MG63 (cell line): ENCODE measurements at regions not wholly inside any gene's neighbourhood (a gene's known extent, or its start where the extent isn't known, plus 50 kb on each side); places are given as distances from the start of the nearest gene placed in this dataset.

Experiments used
- DNase-seq: peaks from one replicate; pipeline ENCODE4 v3.0.0-alpha.2; 2020
- H3K27me3 ChIP-seq: fragments of 250-450 bp; sonication (Bioruptor Pico); 2 replicates; pipeline ENCODE4 v1.5.1; 2020; ENCODE audit warnings: mild to moderate bottlenecking, moderate library complexity
- H3K36me3 ChIP-seq: fragments of 250-450 bp; sonication (Bioruptor Pico); 2 replicates; pipeline ENCODE4 v1.5.1; 2020; ENCODE audit warnings: mild to moderate bottlenecking, moderate library complexity
- H3K4me3 ChIP-seq: fragments of 250-450 bp; sonication (Bioruptor Pico); 2 replicates; pipeline ENCODE4 v1.5.1; 2020; ENCODE audit warnings: mild to moderate bottlenecking, moderate library complexity
- H3K9me3 ChIP-seq: fragments of 250-450 bp; sonication (Bioruptor Pico); 2 replicates; pipeline ENCODE4 v1.5.1; 2020; ENCODE audit warnings: mild to moderate bottlenecking, moderate library complexity

DNA sequence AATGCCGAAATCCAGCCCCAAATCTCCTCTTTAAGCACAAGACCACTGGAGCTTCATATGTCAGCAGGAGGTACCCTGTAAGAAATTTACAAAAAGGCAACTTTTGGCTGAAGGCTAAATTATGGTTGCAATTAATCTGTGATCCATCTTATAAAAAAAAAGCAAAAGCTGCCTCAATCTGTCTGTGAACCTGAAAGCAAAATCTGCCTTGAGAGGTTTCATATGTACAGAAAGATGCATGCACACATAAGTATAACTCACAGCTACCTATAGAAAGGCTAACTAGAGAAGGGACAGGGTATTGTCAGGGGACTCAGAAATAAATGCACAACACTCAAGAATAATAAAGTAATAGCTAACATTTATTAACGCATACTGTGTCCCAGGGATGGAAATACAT, 964.2 kb upstream of the ADGRL2 start:
- Histone ChIP-seq H3K36me3 (no peaks in the 10 kb centered on the region), H3K4me3 (no peak overlapping the region), H3K9me3 (no peaks in the 10 kb centered on the region), H3K27me3 (no peaks in the 10 kb centered on the region)
- no peak for DNase-seq

DNA sequence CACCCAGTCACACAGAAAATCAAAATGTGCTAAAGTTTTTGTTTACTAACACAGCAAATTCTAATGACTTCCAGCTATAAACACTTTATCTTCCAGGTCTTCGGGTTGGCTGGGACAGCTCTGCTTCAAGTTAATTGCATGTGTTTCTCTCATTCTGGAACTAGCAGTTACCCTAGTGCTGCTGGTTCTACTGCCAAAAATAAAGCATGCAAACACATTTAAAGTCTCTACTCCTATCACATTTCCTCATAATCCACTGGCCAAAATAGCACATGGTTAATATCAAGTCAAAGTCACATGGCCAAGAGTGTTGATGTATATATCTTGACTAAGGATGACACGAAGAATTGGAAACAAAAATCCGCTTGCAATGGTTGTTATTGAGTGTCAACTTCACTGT, 973.1 kb upstream of the ADGRL2 start:
- Histone ChIP-seq H3K36me3 (no peaks in the 10 kb centered on the region), H3K9me3 (no peaks in the 10 kb centered on the region), H3K27me3 (no peaks in the 10 kb centered on the region), H3K4me3 (no peak overlapping the region)
- DNase-seq: no peak

DNA sequence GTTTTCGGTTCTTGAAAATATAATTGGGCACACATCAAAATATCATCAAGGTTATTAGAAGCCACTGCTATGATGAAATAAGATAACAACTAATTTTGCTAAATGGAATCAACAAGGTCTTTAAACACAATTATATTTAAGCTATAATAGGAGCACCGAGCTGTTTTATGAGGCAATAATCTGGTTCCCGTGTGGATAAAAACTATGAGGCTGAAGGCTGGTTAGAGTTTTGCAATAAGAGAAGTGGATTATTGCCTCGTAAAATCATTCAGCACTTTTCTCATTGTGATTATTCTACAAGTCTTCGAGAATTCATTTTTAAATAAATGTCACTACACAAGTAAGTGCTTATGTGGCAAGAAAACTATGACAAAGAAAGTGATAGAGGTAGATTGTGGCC, 975.7 kb upstream of the ADGRL2 start:
- H3K4me3 ChIP-seq: no peak overlapping the region
- no peaks in the 10 kb centered on the region for H3K36me3 ChIP-seq
- DNase-seq: no peak
- no peaks in the 10 kb centered on the region for H3K9me3 ChIP-seq
- no peaks in the 10 kb centered on the region for H3K27me3 ChIP-seq

DNA sequence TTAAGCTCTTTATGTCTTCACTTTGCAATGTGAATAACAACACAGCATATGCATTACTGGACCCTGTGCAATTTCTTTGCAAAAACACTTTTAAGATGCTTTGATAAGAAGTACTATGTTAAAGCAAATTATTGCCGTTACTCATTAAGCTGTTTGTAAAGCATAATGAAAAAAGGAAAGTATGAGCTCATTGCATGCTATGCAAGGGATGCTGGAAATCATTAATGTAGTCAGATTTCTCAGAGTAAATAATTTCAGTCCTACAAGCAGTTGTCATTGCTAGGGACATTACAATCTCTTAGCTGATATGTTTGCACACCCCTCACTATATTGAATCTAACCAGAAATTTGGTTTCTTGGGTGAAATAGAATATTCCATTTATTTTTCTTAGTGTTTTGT, 982.5 kb upstream of the ADGRL2 start:
- no peaks in the 10 kb centered on the region for H3K36me3 ChIP-seq
- DNase-seq: no peak
- no peak overlapping the region for H3K4me3 ChIP-seq
- no peaks in the 10 kb centered on the region for H3K27me3 ChIP-seq
- no peaks in the 10 kb centered on the region for H3K9me3 ChIP-seq

DNA sequence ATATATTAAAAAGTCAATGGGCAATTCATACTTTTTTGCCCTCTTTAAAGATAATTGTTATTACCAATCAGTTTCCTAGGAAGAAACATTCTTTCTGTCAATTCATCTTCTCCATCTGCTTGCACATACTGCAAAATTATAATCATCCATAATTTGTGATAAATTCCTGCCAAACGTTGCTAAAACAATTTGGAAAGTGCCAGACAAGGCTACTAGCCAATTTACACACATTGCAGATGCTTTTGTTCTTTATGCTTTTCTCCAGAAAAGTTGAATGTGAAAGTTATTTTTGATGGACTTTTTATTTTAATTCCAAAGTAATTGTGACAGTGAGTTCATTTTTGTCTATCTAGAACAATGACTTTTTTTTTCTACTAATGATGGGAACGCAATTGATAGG, 992.8 kb upstream of the ADGRL2 start:
- Histone ChIP-seq H3K9me3 (no peaks in the 10 kb centered on the region), H3K4me3 (no peak overlapping the region), H3K36me3 (no peaks in the 10 kb centered on the region), H3K27me3 (no peaks in the 10 kb centered on the region)
- DNase-seq: no peak

DNA sequence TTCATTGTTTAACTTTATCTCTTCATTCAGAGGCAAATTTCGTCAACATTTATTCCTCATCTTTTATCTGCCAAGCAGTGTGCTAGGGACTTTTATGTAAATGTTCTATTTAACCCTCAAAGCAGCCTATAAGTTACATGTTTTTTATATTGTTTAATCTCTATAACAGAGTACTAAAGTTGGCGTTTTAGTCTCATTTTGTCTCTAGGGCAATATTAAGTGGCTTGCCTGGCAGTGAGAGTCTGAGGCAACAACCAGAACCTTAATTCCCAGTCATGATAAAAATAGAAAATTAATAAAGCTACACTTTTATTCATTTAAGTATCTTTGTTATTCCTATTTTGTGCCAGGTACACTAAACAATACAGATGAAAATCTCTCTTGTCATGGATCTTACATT, 994.3 kb upstream of the ADGRL2 start:
- Histone ChIP-seq H3K27me3 (no peaks in the 10 kb centered on the region), H3K9me3 (no peaks in the 10 kb centered on the region), H3K36me3 (no peaks in the 10 kb centered on the region), H3K4me3 (no peak overlapping the region)
- DNase-seq: no peak

DNA sequence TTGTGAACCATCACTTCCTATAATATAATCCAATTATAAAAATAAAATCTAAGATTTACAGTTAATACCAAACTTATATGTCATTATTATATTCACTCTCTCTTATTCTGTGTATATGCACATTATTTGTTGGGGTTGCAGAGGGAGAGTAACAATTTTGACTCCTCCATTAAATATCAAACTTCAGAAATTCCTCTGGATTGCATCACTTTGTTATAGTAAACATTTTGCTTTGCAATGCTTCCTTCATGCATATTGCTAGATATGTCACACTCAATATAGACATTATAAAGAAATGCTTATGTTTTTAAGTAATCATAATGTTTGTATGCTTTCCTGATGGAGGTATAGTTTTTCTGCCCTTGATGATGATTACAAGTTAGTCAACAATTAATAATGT, 999.0 kb upstream of the ADGRL2 start:
- Histone ChIP-seq H3K9me3 (no peaks in the 10 kb centered on the region), H3K36me3 (no peaks in the 10 kb centered on the region), H3K27me3 (no peaks in the 10 kb centered on the region), H3K4me3 (no peak overlapping the region)
- no peak for DNase-seq

DNA sequence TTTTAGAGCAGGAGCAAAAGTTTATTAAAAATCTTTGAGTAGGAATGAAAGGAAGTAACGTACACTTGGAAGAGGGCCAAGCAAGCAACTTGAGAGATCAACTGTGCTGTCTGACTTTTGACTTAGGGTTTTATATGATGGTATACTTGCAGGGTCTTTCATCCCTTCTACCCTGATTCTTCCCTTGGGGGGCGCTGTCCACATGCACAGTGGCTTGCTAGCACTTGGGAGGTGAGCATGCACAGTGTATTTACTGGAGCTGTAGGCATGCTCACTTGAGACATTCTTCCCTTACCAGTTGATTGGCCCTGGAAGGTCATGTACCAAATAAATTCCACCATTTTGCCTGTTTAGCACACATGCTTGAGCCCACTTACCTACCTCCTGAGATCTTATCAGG, 1001.3 kb upstream of the ADGRL2 start:
- Histone ChIP-seq H3K36me3 (no peaks in the 10 kb centered on the region), H3K4me3 (no peak overlapping the region), H3K27me3 (no peaks in the 10 kb centered on the region), H3K9me3 (no peaks in the 10 kb centered on the region)
- no peak for DNase-seq

DNA sequence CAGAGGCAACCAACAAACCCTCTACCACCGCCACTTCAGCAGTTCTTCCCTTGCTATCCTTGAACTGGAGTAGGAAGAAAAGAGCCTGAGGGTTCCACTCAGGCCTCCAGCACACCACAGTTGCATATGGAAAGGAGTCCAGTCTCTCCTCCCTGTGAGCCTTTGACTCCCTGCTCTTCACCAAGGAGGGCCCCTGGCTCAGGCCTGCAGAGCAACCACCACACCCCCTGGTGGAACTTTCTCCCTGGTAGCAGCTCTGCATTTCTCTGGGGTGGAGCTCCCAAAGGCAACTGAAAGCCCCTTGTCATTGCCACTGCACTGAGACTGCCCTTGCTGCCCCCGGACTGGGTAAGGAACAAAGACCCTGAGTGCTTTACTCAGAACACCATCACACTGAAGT, 1021.5 kb upstream of the ADGRL2 start:
- Histone ChIP-seq H3K27me3 (no peaks in the 10 kb centered on the region), H3K36me3 (no peaks in the 10 kb centered on the region), H3K9me3 (no peaks in the 10 kb centered on the region), H3K4me3 (no peak overlapping the region)
- DNase-seq: no peak

DNA sequence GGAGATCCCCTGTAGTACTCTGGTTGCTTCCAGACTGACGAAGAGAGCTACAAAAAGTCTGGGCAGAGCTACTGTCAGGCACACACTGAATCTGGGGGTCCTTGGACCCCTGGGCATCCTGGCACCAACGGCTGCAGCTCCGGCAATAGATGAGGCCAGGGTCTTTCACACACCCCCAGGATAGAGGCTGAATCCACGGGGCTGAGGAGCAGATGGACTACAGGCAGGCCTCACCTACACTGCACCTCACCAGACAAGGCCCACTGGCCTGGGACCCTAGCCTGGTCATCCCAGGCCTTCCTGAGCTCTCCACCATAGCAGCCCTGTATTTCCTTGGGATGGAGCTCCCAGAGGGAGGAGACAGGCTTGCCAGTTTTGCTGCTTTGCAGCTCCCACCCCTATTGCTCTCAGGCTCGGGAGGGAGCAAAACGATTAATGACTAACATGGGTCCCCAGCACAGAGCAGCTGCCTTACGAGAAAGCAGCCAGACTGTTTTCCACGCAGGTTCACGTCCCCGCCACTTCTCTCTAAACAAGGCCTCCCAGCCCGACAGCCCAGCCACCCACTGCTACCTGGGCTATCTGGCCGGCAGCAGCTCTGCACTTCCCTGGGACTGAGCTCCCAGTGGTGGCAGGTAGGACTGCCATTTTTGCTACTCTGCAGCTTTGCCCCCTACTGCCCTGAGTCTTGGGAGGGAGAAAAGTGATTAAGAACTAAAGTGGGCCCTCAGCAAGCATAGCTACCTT, 1022.5 kb upstream of the ADGRL2 start:
- Histone ChIP-seq H3K36me3 (no peaks in the 10 kb centered on the region), H3K27me3 (no peaks in the 10 kb centered on the region), H3K4me3 (no peak overlapping the region), H3K9me3 (no peaks in the 10 kb centered on the region)
- DNase-seq: no peak

DNA sequence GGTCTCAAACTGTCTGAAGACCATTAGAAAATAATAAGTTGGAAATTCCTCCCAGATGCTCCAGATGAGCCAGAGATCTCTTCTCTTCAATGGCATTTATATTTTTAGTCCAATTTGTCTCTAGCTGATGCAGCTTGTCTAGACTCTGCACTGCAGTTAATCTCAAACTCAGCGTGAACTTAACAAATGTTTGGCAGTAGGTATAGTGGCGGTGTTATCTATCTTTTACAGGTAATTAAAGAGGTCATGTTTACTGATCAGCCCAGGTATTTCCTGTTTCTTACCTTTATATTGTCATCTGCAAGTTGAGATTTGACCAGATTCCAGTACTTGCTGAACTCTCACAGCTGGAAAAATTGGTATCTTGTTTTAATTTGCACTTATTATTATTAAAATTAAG, 1024.5 kb upstream of the ADGRL2 start:
- Histone ChIP-seq H3K9me3 (no peaks in the 10 kb centered on the region), H3K27me3 (no peaks in the 10 kb centered on the region), H3K4me3 (no peak overlapping the region), H3K36me3 (no peaks in the 10 kb centered on the region)
- DNase-seq: no peak

DNA sequence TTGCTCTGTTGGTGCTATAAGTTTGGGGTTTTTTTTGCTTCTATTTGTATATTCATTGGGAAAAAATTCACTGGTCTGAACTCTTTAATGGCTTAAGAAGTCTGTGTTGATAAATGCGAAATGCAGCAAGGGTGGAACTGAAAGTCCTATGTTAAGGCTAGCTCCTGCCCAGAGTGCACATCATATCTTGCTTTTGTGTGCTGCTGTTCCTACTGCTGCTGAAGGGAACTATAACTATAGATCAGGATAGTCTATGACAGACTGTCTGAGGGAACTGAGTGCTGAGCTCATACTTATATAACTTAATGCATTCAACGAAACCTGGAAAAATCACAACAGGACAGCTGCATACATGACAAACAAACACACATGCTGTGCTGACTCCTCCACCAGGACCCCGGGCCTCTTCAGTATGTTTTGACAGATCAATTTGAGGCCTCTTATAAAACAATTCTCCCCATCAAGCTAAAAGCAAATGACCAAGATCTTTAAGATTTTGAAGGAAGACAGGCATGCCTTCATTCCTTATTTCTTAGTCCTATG, 1031.5 kb upstream of the ADGRL2 start:
- Histone ChIP-seq H3K27me3 (no peaks in the 10 kb centered on the region), H3K9me3 (no peaks in the 10 kb centered on the region), H3K36me3 (no peaks in the 10 kb centered on the region), H3K4me3 (no peak overlapping the region)
- no peak for DNase-seq

DNA sequence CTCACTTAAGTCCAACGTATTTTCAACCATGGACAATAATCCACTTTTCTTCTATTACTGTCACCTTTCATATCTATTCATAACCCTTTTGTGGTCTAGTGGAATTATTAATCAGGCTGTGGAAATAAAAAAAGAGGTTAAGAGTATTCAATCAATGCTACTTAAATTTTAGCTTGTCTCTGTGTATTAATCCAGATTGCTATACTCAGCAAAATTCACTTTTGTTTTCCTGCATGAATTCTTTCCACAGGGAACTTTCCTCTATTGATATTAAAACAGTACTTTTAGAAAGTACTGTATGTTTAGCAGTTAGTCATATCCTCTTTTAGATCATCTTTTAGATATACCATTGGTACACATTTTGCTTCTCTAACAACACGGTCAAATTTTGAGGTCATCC, 1033.0 kb upstream of the ADGRL2 start:
- no peak for DNase-seq
- H3K27me3 ChIP-seq: no peaks in the 10 kb centered on the region
- H3K36me3 ChIP-seq: no peaks in the 10 kb centered on the region
- no peak overlapping the region for H3K4me3 ChIP-seq
- H3K9me3 ChIP-seq: no peaks in the 10 kb centered on the region

DNA sequence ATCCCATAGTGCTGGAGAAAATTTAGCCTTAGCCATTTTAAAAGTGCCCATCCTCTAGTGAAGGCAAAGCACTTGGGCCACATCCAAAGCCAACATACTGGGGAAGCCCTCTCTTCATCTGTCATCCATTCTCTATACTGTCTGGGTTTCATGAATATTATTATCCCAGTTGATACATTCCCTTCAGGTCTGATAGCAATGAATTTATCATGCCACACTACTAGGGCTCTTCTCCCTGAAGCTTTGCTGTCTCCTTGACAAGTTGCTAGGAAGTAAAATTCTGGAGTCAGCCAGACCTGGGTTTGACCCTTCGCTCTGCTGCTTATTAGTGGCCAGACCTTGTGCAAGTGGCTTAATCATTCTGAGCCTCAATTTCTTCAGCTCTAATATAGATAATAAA, 1041.4 kb upstream of the ADGRL2 start:
- H3K4me3 ChIP-seq: no peak overlapping the region
- H3K27me3 ChIP-seq: no peaks in the 10 kb centered on the region
- H3K9me3 ChIP-seq: no peaks in the 10 kb centered on the region
- H3K36me3 ChIP-seq: no peaks in the 10 kb centered on the region
- DNase-seq: no peak

DNA sequence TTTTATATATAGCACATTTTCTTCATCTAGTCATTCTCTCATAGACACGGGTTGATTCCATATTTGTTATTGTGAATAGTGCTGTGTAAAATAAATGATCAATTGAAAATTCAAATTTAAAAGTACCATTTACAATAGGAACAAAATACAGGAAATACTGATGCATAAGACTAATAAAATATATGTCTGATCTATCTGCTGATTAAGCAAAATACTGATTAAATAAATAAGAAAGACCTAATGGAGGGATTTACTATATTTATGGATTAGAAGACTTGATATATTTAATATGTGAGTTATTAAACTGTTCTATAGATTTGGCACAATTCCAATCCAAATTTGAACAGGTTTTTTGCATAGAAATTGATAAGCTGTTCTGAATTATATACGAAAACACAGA, 1044.8 kb upstream of the ADGRL2 start:
- DNase-seq: no peak
- Histone ChIP-seq H3K4me3 (no peak overlapping the region), H3K9me3 (no peaks in the 10 kb centered on the region), H3K27me3 (no peaks in the 10 kb centered on the region), H3K36me3 (no peaks in the 10 kb centered on the region)

DNA sequence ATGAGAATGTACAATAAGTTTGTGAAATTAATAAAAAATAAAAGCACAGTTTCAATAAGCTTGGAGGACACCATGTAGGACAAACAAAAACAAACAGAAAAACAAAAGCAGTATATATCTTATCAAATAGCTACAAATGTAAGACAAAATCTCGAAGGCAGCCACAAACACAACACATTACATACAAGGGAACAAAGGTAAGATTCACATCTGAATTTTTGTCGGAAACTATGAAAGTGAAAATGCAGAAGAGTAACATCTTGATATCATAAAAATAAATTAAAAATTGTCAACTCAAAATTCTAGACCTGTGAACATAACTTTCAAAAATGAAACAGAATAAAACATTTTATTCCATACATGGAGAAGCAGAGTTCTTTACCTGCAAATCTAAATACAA, 1049.5 kb upstream of the ADGRL2 start:
- DNase-seq: no peak
- Histone ChIP-seq H3K9me3 (no peaks in the 10 kb centered on the region), H3K4me3 (no peak overlapping the region), H3K36me3 (no peaks in the 10 kb centered on the region), H3K27me3 (no peaks in the 10 kb centered on the region)

DNA sequence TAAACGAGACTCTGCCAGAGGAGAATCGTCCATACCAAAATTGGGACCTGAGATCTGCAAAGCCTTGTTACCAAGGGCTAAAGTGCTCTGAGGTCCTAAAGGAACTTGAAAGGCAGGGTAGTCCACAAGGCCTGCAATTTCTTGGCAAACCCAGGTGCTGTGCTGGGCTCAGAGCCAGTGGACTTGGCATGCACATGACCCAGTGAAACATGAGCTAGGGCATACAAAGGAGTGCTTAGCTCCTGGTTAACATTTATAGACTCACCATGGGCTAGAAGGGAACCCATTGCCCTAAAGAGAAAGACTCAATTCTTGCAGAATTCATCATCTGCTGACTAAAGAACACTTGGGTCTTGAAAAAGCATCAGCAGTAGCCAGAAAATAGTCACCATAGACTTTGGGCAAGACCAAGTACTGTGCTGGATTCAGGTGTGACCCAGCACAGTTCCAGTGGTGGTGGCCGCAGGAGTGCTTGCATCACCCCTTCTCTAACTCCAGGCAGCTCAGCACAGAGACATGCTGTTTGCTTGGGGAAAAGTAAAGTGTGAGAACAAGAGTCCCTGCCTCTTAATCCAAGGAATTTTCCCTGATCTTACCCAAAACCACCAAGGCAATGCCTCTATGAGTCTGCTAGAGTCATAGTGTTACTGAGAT, 1069.4 kb upstream of the ADGRL2 start:
- no peaks in the 10 kb centered on the region for H3K36me3 ChIP-seq
- peak; percentile 2 for DNase-seq
- no peak overlapping the region for H3K4me3 ChIP-seq
- no peaks in the 10 kb centered on the region for H3K27me3 ChIP-seq
- no peaks in the 10 kb centered on the region for H3K9me3 ChIP-seq

DNA sequence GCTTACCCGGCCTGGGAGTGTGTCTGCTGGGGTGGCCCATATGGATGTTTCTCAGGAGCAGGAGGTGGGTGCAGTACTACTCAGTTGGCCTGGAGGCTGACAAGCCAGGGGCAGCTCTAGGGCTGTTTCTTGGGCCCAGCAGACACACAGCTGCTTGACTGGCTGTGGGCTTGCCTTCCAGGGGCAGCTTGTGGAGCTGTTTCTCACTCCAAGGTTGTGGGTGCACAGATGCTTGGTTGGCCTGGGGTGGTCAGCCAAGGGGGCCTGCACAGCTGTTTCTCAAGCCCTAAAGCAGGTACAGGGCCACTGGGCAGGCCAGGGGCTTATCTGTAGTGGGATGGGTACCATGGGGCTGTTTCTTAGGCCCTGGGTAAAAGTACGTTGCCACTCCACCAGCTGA, 1078.1 kb upstream of the ADGRL2 start:
- Histone ChIP-seq H3K4me3 (no peak overlapping the region), H3K9me3 (no peaks in the 10 kb centered on the region), H3K27me3 (no peaks in the 10 kb centered on the region), H3K36me3 (no peaks in the 10 kb centered on the region)
- DNase-seq: no peak
